NCI-H2107 treated with DMSO at 0.1 percent for 48 hours (cell line): ENCODE measurements at regions not wholly inside any gene's neighbourhood (a gene's known extent, or its start where the extent isn't known, plus 50 kb on each side); places are given as distances from the start of the nearest gene placed in this dataset.

Experiments
- DNase-seq: peaks from one replicate; lab custom pipeline; 2025; ENCODE audit not compliant: unreplicated experiment; lab: John Stamatoyannopoulos, UW

DNA sequence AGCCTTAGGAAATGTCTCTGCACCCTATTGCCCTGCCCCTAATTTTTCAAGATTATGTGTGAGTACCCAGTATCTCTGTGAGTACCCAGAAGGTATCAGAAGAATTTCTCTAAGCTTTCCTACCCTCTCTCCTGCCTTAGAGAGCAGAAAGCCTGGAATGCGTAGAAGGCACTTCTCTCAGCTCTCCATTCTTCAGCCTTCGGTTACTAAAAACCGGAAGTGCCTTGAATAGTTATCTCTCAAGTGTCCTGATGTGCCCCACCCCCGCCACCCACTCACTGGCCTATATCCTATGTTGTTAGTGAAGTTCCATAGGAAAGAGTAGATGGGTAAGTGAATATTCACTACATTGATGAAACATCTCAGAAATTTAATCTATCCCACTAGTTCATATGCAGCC, 210.7 kb upstream of the CDH10 start:
- no peak for DNase-seq

- DNase-seq, result no peak
Observed at GRCh38 chr5:24854850-24855249, 210.1 kb upstream of the CDH10 start.

DNA sequence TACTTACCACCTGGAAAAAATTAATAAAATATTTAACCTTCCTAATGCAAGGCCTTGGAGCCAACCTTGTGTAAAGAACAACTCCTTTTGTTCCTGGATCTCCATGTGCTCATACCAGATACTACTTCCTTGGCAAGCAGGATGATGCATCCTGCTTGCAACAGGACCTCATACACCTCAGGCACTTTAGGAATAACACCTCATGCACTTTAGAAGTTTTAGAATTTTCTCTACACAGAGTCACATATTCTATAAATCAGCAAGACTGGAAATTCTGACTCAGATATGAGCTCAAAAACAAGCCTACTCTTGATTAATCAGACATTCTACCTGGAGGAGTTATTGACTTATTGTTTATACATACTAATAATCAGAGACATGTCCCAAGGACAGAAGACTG, 209.6 kb upstream of the CDH10 start:
- no peak for DNase-seq

DNA sequence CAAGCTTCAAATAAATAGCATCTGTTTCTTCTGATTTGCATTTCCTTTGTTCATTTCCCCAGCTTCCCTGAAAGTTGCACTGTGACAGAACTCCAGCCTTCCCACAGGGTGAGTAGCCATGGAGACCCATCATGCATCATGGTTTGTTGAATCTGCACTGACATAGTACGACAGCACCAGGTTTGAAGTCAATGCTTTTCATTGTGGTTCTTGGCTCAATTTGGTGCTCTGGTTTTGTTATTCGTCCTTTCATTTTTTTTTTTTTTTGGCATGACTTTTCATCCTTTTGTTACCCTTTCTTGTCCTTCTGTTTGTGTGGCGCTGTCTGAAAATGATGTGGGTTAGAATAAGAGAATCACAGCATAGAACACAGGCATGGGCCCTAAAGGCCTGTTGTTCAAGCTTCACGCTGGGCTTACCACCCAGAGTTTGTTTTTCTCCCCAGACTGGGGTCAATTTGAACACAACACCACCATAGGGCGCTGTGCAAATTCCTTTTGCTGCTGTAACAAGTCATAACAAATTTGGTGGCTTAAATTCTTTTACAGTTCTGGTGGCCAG, 206.2 kb upstream of the CDH10 start:
- DNase-seq, result no peak

DNA sequence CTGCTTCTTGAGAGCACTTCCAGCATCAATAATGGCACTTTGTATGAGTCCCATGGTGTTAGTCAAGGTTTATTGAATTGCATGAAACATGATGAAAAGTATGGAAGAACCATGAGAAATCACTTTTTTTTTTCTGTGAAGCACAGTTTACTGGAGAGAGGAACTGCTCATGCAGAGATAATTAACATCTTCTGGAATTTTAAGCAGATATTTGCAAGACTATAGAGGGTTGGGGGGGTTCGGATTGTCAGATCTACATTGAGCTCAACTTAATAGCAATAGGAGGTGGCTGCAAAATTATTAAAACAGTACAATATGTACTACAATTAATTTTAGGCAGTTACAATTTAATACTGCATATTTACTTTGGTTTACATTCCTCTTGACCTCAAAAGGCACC, 204.4 kb upstream of the CDH10 start:
- DNase-seq, result no peak

DNA sequence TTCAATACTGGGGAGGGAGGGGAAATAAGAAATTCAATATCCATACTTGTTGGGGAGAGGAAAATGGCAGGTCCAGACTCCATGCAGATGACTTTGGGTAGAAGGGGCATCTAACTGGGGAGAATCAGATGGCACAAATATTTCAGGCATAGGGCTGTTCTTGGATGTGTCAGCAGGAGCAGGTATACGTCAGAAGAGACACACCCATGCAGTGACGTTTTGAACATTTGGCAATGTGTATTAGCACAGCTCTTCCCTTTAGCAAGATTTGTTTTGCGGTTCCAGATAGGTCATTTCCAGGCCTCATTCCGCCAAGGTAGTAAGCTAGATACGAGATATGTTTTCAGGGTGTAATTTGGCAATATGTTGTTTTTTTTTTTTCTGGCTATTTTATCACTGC, 187.2 kb upstream of the CDH10 start:
- no peak for DNase-seq

DNA sequence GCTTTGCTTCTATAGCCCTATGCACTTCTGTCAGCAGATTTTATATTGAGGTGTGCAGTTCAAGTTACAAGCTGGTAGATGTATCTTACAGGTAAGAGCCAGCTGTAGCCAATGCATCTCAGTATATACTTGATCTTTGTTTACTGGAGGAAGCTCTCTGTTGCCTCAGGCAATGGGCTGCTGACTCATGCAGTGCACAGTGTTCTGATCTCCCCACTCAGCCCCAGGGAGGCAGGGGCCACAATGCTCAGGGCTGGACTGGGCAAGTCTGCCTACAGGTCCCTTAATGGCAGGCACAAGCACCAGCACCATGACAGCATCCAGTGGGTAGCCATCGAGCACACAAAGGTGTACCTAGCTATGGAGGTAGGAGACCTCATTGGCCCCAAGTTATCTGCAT, 178.8 kb upstream of the CDH10 start:
- no peak for DNase-seq

- DNase-seq, result no peak
Observed at GRCh38 chr5:24819841-24820240, 175.1 kb upstream of the CDH10 start.

DNA sequence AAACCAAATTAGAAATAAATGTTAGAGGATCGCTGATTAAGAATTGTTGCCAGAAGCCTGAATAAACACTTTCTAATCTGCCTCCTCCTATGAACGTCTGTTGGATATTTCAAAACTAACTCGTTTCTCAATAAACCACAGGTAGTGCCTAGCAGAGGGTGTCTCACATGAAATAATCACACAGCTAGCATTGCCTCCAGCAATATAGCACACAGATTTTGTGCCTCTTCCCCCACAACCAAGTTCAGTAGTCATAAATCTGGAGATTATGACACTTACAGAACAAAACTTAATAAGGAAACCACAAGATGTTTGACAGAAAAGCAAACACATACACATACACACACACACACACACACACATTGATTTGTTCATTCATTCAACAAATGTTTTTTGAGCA, 173.2 kb upstream of the CDH10 start:
- no peak for DNase-seq

DNA sequence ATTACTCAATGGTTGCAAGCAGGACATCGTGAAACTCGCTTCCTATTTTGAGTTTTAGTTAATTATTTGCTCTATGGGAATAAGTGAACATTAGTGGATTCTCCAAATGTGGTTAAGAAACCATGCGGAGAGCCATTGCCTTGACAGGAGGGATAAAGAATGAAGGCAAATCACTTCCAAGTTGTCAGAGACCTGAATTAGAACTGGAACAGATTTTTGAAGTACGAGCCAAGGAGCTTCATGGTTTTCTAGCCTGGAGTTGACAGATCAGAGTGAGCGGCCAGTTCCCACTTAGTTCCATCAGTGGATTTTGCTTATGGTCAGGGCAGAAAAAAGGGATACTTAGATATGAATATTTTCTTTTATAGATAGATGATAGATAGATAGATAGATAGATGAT, 171.4 kb upstream of the CDH10 start:
- DNase-seq, result no peak

GRCh38 chr5:24805230-24805629, 160.5 kb upstream of the CDH10 start:
- no peak for DNase-seq

GRCh38 chr5:24804221-24804681, 159.5 kb upstream of the CDH10 start:
- no peak for DNase-seq

- DNase-seq, result no peak
Observed at GRCh38 chr5:24791326-24791725, 146.5 kb upstream of the CDH10 start.

DNA sequence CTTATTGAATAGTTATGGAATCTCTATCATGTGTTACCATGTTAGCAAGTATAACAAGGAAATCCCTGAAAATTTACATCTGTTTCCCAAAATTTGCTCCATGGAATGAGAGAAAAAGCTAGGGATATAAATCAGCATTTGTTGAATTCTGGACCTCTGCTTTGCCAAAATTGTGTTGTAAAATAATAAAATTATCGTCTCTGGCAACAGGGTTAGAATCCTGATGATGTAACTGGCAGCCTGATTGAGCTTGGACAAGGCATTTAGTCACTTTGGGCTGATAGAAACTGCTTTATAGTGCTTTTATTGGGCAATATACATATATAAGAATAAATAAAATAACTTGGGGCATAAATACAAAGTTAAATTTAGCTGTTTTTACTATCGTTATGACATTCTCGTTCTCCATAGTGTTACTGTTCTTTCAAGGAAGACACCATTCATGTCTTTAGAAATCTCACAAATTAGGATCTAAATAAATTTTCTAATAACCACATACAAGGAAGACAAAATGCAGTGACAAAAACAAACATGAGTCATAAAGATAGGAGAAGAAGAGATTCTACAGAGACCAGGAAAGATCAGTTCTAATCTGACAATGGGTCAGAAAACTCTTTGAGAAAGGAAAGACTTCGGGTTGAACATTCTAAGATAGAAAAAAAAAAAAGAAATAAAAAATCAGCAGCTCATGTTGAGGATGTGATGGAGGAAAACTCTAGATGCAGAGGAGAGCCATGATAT, 145.0 kb upstream of the CDH10 start:
- DNase-seq, result no peak

GRCh38 chr5:24788829-24789514, 144.2 kb upstream of the CDH10 start:
- DNase-seq, result no peak

DNA sequence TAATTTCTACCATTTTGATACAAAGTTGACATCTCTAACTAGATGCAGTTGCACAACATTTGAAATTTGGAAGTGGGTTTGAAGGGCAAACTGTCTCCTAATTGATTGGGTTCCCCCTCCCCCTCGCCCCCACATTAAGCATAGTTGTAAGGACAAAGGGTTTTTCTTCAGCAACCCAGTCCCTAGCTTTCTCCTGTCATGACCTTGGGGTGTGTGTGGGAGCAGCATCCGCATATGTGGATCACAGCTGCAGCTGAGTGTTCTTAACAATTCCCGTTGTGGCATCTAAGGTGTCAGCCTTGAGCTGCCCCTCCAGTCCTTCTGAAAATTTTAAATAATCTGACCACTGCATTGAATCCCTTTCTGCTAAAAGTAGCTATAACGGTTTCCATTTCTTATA, 141.3 kb upstream of the CDH10 start:
- no peak for DNase-seq

DNA sequence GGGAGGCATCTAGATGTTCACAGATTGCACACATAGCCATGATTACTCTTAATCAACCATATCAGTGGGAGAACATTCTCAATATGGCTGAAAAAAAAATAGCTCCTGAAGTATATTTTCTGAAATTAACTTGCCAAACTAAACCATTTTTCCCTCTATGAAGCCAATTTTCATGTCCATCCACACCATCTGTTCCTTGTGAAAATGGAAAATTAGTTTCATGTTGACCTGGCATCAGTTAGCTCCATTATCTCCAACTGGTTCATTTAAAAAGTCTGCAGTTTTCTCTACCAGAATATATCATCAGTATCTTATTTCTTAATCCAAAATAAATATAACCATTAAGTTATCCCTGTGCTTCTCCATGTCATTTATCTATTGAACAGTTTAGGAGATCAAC, 138.8 kb upstream of the CDH10 start:
- no peak for DNase-seq

- no peak for DNase-seq
Observed at GRCh38 chr5:24777392-24777791, 132.6 kb upstream of the CDH10 start.

DNA sequence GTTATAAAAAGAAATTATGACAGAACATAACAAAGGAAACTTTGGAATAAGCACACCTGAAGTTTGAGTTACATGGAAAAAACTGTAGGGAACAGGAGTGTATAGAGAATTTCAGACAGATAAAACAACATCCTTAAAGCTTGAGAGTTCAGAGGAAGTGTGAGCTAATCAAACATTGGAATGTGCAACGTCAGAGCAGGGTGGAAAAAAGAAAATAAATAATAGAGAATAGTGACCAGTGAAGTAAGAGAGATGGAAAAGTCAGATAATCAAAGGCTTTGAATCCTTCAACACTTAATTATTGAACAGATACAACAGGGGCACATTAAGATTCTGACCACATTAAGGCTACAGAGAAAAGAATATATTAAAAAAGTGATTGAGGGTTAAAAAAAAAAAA, 128.5 kb upstream of the CDH10 start:
- no peak for DNase-seq

DNA sequence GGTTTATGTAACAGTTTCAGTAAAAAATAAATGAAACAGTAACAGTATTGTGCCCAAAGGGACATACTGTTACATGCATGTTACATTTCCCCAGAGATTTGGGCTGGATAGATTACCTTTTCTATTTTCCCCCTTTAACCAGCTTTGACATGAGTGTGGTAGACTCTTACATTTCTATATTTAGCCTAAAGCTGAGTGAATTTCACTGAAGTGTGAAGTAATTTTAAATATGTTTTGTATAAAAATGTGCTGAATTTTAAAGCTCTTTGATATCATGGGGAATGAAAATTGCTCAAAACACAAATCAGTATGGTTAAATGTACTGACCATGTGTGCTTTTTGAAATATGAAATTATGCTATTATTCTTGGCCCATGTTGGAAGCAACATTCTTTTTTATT, 122.3 kb upstream of the CDH10 start:
- no peak for DNase-seq

DNA sequence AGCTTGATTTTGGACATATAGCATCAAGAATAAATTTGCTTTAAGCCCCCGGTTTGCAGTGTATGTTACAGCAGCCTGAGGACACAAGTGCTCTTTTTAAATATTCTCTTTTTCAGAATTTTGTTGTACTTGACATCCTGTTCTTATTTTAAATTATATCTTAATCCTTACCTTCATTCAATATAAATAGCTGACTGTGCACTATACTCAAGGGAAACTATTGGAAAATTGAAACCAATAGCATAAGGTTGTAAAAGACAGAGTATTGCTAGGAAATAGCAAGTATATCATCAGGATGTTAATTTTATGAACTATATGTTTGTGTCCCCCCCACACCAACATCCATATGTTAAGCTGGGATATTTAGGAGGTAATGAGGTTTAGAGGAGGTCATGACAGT, 120.4 kb upstream of the CDH10 start:
- DNase-seq, result no peak

GRCh38 chr5:24750355-24750754, 105.6 kb upstream of the CDH10 start:
- no peak for DNase-seq

GRCh38 chr5:24749701-24750100, 104.9 kb upstream of the CDH10 start:
- no peak for DNase-seq
